Globus pallidus (tissue), 1 donor: ENCODE measurements at regions not wholly inside any gene's neighbourhood (a gene's known extent, or its start where the extent isn't known, plus 50 kb on each side); places are given as distances from the start of the nearest gene placed in this dataset.
"Not testable (repeated sequence)": the region's sequence is repeated elsewhere in the genome, so short reads cannot be mapped to it uniquely, and the experiment has no call there.

Experiments
- DNase-seq: peaks from one replicate; pipeline ENCODE4 v3.0.0-alpha.2; 2015; ENCODE audit warnings: low spot score

DNA sequence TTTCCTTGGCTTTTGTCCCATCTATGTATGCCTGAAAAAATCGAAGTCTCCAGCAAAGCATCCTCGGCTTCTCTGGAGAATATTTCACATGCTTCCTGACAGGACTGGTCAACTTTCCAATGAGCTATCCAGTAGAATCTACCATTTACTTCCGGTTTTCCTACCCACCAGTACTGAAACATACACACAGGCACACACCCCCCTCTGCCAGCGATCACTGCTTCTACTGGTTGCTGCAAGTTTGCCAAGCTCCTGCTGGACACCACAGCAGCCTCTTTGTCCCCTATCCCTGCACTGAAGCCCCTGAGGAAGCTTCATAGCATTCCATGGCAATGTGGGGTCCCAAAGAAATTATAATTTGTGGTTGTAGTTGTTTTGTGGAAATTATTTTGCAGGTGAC lies 536.8 kb downstream of the MATN1 start:
- DNase-seq = no peak

DNA sequence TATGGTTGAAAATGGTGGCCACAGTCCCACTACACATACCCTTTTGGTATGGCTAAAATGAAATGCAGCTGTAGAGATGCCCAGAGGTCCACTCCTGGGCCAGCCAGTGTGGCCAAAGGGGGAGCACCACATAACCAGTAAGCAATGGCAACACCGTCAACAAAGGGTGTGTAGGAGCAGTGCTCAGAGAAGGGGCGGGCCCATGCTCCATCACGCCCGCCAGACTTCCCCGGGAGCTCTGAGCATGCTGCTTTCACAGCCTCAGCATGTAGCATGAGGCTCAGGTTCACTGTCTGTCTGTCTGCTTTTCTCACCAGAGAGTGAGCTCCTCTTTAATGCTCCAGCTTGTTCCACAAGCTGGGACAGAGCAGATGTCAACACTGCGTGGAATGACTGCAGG lies 537.6 kb downstream of the MATN1 start:
- DNase-seq = no peak

DNA sequence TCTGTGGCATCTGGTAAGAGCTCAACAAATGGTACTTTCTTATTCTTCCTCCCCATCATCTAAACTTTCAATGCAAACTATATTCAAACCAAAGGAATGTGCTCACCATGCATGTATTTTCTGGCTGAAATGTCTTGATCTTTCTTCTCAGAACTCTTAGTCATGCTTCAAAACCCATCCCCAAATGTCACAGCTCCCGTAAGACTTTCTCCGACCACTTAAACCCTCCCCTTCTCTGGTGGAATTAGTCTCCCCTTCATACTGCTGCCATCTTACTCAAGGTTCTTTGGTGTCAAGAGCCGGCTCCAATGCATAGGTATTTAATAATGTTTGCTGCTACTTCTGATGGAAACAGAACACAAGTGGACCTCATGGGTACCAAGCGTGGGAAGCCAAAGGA lies 538.1 kb downstream of the MATN1 start:
- DNase-seq = no peak

DNA sequence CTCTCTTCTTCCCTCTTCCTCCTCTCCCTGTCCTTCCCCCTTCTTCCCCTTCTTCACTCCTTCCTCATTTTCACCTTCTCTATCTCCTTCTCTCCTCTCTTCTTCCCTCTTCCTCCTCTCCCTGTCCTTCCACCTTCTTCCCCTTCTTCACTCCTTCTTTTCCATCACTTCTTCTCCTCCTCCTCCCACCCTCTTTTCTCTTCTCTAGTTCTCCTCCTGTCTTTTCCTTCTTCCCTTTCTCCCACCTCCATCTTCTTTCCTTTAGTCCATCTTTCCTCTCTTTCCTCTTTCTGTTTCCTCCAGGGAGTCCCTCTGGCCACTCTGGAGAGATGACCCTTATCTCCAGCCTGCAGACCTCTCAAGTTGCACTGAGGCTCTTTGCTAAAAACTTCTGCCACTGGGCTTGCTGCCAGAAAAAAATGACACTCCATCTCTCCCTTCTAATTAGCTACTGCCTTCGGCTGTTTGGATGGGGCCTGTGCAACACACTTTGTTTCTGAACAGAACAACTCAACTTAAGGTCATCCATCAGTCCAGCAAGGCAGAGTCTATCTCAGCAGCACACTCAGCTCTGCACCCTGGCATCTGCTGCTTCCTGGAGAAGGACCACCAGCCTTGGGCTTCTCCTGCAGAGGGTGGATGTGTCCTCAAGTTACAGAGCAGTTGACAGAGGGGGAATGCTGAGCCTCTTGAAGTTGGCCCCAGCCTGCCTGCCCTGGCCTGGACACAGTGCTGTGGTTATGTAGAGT lies 538.8 kb downstream of the MATN1 start:
- no peak for DNase-seq

DNA sequence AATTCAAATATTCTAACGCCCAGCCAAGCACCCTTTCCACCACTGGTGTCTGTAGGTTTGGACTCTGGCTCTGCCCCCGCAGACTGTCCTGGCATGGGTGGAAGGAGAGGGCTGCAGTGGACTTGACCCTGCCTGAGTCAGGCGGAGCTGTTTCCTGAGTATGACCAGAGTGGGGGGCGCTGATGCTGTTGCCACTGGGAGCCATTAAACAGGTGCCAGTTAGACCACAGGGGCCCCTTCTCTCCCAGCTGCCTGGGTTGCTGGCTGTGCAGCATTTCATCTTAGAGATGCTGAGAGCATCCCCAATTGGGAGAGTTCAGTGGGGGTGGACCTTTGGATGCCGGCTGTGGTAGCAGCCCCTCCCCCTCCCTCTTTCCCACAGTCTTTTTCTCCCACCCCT lies 539.5 kb downstream of the MATN1 start:
- DNase-seq = no peak

DNA sequence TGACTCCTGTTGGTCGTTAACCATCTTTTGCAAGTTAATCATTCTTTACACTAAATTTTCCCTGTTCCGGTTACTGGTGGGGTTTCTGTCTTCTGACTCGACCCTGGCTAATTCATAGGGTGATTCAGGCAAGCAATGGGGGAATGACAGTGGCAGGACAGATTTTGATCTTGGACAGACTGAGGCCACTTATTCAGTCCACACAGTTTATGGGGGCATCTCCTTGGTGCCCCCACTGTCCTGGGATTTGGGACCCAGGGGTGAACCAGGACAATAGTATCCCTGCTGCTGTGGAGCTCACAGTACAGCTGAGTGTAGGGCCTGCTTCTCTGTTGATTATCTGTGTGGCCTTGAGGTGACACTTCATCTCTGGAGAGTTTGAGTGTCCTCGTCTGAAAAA lies 540.4 kb downstream of the MATN1 start:
- DNase-seq = no peak

DNA sequence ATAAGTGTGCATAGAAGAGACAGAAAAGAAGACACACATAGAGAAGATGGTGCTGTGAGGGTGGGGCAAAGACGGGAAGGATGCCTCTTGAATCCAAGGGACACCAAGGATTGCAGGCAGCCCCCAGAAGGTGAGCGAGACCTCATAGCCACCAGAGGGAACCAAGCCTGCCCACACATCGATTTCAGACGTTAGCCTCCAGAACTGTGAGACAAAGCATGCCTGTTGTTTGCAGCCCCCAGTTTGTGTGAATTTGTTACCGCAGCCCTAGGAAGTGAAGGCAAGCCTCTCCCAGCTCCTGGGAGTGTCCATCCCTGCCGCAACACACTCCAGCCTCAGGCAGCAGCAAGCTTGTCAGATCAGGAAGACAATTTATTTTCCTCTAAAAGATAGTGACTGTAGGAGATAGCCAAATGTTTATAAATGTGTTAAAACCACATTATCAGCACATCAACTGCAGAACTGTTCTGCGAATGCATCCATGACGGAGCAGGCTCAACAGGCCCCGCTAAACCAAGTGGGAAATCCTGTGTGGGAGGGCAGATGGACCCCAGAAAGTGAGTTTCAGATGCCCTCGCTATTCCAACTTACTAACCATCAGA lies 543.3 kb downstream of the MATN1 start:
- DNase-seq = no peak

DNA sequence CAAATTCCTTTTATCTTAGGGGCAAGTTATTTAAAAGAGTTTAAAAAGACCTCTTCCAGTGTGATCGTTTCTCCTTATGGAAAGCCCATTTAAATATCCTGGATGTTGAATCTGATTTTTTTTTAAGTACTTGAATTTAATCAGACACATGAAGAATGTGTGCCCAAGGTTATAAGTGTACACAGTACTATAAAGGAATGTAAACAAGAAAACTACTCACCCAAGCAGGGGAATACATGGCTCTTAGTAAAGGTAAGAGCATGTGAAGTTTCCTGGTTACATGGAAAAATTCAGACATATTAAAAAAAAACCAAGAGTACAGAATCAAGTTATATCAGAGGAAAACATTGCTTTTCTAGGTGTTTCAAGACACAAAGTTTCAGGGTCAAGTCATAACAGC lies 546.9 kb downstream of the MATN1 start:
- DNase-seq = no peak

DNA sequence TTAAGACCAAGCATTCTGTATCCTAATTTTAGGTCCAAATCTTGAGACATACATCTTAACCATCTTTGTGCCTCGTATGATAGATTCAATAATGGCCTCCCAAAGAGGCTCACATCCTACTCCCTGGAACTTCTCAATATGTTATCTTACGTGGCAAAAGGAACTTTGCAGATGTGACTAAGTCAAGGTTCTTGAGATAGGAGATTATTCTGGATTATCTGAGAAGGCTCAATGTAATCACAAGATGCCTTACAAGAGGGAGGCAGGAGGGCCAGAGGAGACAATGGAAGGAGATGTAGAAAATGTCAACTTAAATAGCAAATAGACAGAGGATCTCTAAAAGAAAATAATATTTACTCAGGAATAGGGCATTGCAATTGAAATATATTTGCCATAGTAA lies 548.9 kb downstream of the MATN1 start:
- DNase-seq = no peak

DNA sequence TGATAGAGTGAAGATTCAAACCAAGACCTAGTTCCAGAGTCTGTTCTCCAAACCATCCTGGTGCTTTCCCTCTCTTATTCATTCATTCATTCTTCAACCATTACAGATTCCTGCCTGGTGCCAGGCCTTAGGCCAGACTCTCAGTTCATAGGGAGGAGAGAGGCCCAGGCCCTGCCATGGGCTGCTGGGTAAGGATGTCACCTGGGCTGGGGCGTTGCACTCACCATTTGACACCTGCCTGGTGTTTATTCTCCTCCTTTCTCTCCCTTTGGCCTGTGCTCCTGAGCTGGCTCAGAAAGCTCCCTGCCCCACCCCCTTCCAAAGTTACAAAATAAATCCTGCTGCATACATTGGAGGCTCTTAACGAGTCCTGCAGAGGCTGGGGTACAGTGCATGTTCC lies 549.8 kb downstream of the MATN1 start:
- DNase-seq = no peak

DNA sequence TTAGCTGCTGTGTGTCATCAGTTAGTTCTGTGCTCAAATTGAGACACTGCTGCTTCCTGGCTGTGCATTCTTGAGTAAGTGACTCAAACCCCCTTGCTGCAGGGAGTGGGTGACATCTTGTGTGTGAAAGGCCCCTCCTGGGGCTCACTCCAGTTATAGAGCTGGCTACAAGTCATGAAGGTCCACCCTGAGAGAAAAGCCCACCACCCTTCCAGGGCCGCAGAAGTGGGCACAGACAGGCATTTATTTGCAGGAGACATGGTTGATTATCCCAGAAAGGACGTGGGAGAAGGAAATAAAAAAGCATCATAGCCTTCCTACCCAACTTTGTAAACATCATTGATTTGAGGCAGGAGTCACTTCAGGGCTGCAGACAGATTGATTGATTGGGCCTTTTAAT lies 550.6 kb downstream of the MATN1 start:
- DNase-seq = no peak

DNA sequence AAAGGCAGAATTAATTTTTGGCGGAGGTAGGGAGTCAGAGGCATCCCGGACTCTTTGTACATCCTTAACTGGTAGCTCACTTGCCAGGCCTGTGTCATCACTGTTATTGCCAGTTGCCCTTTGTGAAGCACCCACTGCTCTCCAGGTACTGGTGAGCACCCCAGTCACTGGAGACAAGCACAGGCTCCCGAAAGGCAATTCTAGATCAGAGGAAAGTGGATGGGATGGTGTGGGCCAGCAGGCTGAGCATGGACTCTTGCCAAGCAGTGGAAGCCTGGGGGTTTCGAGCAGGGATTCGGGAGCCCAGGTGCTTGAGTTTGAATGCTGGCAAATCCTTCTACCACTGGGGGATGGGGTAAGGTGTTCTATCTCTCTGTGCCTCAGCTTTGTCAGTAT lies 551.1 kb downstream of the MATN1 start:
- DNase-seq = no peak

DNA sequence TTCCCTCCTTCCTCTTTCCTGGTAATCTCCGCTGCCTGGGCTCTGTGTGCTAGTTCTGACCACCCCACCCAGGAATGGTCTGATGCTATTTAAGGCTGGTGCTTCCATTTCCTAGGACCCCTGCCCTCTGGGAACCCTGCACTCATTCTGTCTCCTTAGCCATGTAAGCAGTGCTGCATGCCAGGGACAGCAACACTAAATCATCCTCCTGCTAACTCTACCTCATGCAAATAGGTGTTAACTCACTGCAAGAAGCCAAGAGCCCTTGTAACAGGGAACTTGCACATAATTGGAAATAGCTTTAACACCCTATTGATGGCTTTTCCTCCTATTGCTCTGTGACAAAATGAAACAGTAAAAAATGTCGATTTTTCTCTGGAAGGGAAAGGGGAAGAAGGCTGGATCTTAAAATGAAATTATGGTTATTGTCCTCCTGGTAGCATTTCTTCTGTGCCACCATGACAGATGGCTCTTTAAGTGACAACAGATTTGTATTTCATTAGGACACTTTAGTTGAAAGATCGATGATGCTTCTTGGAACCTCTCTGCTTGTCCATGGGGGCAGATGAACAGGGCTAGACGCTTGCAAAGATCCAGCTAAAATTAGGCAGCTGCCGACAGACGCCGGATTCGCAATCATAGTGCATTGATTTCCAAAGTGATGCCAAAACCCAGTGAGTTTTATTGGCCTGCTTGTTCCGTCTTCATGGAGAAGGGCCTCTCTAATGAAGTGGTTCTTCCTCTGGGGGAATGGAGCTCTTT lies 551.7 kb downstream of the MATN1 start:
- DNase-seq = no peak

DNA sequence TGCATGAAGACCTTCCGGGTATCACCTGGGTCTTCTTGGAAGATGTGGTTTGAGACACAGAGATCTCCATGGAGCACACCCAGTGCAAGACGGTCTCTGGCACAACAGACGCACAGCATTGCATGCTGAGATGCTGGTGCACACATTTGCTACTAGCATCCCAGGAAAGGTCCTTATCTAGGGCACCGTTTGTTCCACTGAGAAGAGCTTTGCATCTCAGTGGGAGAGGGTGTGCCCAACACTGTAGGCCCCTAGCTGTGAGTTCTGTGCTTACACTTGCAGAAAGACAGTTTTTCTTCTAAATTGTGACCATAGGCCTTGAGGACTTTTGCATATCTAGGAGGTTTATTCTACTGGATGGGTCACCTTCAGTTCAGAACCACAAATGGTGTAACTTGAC lies 554.1 kb downstream of the MATN1 start:
- no peak for DNase-seq

DNA sequence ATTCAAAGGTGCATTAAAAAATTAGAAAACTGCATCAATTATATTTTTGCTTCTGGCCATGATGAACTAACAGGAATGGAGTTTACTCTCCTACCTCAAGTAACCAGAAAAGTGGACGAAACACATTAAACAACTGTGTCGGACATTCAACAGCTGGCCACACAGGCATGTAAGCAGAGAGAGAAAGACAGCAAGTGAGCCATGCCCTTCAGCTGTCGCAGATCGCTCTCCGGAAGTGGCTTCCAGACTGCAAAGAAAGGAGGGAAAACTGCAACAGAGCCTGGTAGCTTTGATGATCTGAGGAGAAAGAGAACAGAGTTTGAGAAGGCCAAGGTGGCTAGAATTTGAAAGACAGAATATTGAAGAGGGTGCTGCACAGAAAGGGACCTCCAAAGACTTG lies 557.2 kb downstream of the MATN1 start:
- DNase-seq = no peak

DNA sequence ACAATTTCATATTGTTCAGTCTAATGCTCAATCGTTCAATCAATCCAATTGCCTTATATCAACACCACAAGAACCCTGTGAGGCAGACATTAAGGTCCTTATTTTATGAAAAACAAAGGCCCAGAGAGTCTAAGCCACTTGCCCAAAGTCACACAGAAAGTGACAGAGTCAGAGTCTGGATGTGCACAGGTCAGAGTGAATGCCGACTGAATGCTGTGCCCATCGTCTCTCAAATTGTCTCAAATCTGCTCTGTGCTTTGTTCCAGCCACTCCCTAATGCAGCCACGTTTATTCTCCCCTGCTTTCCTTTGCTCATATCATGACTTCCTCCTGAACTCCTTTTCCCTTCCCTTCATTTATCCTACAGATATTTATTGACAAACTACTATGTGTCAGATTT lies 558.3 kb downstream of the MATN1 start:
- DNase-seq = no peak

DNA sequence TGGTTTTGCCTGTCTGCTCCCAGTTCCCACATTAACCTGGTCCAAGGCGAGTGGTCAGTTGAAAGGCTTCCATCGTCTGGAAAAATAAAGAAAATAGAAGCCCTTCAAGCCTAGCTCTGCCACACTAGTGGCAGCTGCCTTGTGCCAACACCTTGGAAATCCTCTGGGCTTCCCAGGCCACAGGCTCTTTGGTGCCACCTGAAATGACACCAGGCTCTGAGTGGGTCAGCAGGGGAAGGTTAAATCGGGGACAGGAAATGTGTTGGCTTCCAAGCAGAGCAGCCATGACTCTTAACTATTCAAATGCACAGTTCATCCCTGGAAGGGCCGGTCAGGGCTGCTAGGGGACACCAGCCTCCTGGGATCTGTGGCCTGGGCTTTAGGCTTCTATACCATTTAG lies 558.7 kb downstream of the MATN1 start:
- DNase-seq = no peak

DNA sequence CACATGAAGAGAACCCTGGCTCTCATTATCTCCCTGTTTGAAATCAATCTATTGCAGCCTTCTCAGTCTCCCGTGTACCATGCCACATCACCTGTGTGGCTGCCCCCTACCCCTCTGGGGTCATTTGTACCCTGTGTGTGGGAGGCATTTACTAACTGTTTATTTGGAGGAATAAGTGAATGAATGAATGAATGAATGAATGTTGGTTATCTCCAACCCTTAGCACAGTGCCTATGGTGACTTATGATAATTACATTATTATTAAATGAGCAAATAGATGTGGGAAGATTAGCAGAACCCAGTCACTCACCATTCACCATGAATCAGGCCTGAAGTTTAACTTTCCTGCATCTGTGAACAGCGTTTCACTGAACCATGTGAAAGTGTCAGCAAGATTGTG lies 560.8 kb downstream of the MATN1 start:
- DNase-seq = no peak

DNA sequence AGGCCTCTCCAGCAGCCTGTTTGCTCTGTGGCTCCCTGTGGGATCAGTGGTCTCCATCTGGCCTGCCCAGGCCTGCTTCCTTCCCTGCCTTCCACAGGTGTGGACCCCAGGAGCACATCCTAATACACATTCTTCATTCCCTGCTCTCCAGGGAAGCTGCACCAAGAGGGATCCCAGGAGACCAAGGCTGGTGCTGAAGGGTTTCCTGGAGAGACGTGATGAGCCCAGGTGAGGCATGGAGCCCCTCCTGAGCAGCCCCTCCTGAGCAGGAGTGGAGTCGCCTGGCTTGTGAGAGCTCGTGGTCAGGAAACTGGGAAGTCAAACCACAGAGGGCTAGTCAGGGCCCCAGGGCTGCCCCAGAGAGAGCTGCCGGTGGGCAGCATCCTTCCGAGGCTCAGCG lies 561.4 kb downstream of the MATN1 start:
- DNase-seq = no peak

DNA sequence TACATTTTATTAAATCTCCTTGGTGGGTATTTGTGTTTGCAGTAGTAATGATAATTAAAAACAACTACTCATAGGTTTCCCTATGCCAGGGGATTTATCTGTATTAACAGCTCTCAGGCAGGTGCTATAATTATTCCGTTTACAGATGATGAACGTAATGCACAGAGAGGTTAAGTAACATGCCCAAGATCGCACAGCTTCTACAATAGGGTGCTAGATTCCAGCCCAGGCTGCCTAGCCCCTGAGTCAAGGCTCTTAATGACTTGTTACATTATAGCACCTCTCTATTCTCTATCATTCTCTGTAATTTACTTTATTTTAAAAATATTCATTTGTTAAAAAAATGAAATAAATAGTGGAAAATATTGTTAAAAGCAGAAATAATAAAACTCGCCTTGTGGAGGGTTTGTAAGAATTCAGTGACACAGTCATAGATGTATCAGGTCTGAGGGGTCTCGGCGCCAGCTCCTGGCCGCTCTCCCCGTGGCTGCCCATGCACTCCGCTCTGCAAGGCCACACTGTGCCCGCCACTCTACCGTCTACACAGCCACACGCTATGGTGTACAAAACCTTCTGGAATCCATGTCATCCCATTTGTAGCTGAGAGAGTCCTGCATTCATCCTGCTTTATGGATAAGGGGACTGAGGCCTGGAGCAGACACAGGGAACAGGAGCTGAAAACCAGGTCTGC lies 562.2 kb downstream of the MATN1 start:
- no peak for DNase-seq

DNA sequence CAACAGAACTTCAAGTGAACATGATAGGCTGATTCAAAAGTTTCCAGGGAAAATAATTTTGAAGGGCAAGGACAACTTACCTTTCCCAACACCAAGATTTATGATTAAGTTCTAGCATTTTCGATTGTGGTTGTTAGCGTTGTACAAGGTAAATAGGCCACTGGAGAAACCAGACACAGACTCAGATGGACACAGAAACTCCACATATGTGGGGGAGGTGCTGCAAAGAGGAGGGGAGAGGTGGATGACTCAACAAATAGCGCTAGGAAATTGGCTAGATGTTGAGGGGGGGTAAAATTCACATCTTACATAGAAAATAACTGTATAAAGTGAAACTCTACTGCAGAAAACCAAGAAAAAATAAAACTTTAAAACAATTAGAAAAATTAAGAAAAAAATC lies 564.4 kb downstream of the MATN1 start:
- no peak for DNase-seq

DNA sequence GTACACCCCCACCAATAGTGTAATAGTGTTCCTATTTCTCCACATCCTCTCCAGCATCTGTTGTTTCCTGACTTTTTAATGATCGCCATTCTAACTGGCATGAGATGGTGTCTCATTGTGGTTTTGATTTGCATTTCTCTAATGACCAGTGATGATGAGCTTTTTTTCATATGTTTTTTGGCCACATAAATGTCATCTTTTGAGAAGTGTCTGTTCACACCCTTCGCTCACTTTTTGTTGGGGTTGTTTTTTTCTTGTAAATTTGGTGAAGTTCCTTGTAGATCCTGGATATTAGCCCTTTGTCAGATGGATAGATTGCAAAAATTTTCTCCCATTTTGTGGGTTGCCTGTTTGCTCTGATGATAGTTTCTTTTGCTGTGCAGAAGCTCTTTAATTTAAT lies 567.7 kb downstream of the MATN1 start:
- not testable (repeated sequence) for DNase-seq

DNA sequence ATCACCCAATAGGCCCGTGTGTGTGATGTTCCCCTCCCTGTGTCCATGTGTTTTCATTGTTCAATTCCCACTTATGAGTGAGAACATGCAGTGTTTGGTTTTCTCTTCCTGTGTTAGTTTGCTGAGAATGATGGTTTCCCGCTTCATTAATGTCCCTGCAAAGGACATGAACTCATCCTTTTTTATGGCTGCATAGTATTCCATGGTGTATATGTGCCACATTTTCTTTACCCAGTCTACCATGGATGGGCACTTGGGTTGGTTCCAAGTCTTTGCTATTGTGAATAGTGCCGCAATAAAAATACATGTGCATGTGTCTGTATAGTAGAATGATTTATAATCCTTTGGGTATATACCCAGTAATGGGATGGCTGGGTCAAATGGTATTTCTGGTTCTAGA lies 568.1 kb downstream of the MATN1 start:
- not testable (repeated sequence) for DNase-seq
